Activated CD8-positive, alpha-beta memory T cell treated with anti-CD3 and anti-CD28 coated beads for 36 hours (primary cell): ENCODE measurements at regions not wholly inside any gene's neighbourhood (a gene's known extent, or its start where the extent isn't known, plus 50 kb on each side); places are given as distances from the start of the nearest gene placed in this dataset.
"Not testable (repeated sequence)": the region's sequence is repeated elsewhere in the genome, so short reads cannot be mapped to it uniquely, and the experiment has no call there.

Experiments
- CTCF ChIA-PET: fragments of 350-600 bp; sonication (Branson Sonifier 250); formaldehyde crosslinking; loops from one replicate; lab custom pipeline; 2021; ENCODE audit warnings: antibody characterized with exemption; lab: Charles Lee
- POLR2A ChIA-PET: fragments of 350-600 bp; sonication (Branson Sonifier 250); formaldehyde crosslinking; loops from one replicate; lab custom pipeline; 2021; ENCODE audit warnings: antibody characterized with exemption; lab: Charles Lee

GRCh38 chr7:1352656-1353271, 106.5 kb downstream of the MICALL2 start:
- ChIA-PET POLR2A (no interaction called here), CTCF (interaction anchor here (1.0 kb wide), 1 partner anchor 80 kb away, joined by 3 read pairs; no protein-coding TSS in a partner anchor)

DNA sequence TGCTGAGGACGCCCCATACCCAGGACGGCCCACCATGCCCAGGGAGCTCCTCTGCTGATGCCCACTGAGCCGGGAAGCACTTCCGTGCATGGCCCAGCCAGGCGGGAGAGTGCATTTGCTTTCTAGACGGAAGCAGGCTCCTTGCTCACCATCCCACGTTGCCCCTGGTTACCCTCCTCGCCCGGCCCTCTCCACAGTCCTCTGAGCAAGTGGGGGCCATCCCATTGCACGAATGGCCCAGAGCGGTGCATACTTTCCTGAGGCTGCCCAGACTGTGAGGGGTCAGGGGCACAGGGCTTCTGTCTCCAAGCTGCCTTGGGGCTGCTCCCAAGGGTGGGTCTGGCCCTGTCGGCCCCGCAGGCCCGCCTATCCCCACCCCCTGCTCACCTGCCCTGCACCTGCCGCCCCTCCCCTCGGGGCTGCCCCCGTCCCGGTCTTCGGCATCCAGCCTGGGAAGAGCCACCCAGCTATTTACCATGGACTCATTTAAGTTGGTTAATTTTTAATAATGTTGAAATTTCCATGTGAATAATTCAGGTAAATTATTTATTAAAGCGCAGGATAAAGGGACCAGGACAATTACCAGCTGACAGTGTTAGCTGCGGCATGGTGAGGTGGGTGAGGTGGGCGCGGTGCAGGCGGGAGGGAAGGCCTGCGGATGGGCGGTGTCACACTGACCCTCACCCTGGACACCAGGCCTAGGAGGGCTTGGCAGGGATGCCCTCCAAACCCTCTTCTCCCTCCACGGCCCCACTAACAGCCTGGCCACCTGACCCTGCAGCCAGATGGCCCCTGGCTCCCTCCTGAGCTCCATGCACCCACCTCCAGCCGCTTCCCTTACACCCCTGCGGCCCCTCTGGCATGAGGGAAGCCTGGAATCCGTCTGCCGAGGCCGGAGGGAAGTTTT, 104.4 kb downstream of the MICALL2 start:
- ChIA-PET POLR2A (no interaction called here), CTCF (no interaction called here)

GRCh38 chr7:1355568-1356340, 103.5 kb downstream of the MICALL2 start:
- POLR2A ChIA-PET = no interaction called here
- CTCF ChIA-PET = no interaction called here

GRCh38 chr7:1356853-1357252, 102.4 kb downstream of the MICALL2 start:
- POLR2A ChIA-PET = not testable (repeated sequence)

DNA sequence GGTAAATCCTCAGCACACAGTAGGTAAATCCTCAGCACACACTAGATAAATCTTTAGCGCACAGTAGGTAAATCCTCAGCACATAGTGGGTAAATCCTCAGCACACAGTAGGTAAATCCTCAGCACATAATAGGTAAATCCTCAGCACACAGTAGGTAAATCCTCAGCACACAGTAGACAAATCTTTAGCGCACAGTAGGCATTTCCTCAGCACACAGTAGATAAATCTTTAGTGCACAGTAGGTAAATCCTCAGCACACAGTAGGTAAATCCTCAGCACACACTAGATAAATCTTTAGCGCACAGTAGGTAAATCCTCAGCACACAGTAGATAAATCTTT, 102.0 kb downstream of the MICALL2 start:
- CTCF ChIA-PET, POLR2A ChIA-PET: not testable (repeated sequence)

More at GRCh38 chr7:1356853-1357252, 102.4 kb downstream of the MICALL2 start:
- CTCF ChIA-PET = not testable (repeated sequence)

GRCh38 chr7:1357601-1358271, 101.5 kb downstream of the MICALL2 start:
- CTCF ChIA-PET = no interaction called here
- POLR2A ChIA-PET = no interaction called here

GRCh38 chr7:1358376-1359050, 100.8 kb downstream of the MICALL2 start:
- CTCF ChIA-PET = no interaction called here
- POLR2A ChIA-PET = no interaction called here

DNA sequence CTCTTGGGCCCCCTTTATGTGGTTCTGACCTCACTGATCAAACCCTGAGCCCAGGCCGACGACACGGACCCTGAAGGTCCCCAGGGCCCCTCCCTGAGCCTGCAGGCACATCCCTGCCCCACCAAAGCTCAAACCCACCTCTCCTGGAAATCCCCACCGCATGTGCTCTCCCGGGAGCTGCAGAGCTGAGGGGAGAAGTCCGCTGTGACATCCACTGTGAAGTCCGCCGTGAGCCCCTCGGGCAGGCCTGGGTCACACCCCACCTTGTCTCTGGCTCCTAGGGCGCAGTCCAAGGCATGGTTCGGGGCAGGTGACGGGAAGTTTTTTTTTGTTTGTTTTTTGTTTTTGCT, 100.2 kb downstream of the MICALL2 start:
- POLR2A ChIA-PET = no interaction called here
- CTCF ChIA-PET = no interaction called here

- ChIA-PET CTCF (no interaction called here), POLR2A (no interaction called here)
These were observed 99.4 kb downstream of the MICALL2 start for GRCh38 chr7:1359681-1360485.

DNA sequence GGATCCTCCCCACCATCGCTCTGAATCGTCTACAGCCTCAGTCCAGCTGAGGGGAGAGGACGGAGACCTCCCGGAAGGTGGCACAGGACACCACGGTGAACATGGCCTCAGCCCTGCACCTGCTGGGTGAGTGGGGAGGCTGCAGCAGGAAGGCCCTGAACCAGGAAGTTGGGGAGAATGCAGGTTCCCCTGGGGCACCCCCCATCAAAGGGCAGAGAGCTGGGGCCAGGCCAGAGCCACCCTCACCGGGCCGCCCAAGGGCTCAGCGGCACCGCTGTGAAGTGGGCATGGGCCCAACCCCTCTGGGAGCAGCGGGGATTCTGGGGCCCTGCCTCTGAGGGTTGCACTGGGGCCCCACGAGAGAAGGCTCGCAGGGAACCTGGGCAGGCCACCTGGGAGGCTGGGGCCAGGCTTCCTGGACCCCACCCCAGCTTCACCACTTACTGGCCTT, 98.7 kb downstream of the MICALL2 start:
- ChIA-PET CTCF (interaction anchor here (1.2 kb wide), 1 partner anchor 114 kb away, joined by 3 read pairs; no protein-coding TSS in a partner anchor), POLR2A (no interaction called here)

DNA sequence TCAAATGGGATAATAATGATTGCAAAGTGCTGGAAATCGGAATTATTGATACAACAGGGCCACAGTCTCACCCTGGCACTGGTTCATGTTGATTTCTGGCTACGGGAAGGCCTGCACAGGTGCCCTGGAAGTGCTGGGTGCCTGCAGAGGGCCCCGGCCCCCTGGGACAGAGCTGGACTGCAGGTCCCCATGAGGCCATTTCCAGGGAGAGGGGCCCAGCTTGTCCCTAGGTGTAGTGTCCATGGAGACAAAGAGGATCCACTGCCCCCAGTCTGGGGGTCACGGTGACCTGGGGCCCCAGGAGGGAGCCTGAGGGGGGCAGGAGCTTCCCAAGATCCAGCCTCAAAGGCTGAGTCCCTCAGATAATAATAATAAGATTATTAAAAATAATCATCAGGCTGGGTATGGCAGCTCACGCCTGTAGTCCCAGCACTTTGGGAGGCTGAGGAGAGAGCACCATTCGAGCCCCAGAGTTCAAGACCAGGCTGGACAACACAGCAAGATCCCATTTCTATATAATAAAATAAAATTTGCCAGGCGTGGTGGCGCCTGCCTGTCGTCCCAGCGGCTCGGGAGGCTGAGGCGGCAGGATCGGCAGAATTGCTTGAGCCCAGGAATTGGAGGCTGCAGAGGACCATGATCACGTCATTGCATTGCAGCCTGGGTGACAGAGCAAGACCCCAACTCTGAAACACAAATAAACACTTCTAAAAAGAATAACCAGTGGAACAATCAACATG, 98.1 kb downstream of the MICALL2 start:
- ChIA-PET POLR2A (no interaction called here), CTCF (interaction anchor here (1.2 kb wide), 1 partner anchor 113 kb away, joined by 3 read pairs; no protein-coding TSS in a partner anchor)

DNA sequence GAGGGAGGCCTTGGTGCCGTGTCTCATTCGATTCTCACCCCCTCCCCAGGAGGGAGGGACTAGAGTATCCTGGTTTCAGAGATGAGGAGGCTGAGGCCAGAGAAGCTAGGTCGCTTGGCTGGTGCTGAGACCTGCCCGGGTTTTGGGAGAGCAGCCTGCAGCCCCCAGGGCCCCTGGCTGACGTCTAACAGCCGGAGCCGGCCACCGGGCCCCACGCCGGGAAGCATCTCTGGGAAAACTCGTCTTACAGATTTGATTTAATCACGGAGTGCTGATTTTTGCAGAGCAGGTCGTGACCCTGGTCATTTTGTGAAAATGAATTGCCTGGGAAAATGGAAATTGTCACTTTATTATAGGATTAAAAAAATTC, 97.5 kb downstream of the MICALL2 start:
- ChIA-PET POLR2A (no interaction called here), CTCF (interaction anchor here (1.2 kb wide), 1 partner anchor 112 kb away, joined by 3 read pairs; no protein-coding TSS in a partner anchor)

DNA sequence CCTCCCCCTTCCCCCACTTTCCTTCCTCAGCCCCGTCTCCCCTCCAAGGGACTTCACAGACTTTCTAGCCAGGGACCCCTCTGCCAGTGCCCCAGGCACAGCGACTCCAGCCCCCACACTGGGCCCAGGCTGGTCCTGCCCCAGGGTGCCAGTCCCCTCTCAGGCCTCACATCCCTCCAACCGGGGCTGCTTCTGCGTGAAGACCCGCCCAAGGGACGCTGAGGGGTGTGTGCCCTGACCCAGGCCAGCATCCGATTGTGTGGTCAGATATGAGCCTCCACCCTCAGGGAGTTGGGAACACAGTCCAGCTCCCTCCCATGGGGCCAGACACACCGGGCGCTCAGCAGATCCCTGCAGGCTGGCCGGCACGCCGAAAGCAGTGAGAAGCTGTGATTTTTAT, 97.0 kb downstream of the MICALL2 start:
- ChIA-PET POLR2A (no interaction called here), CTCF (no interaction called here)

- ChIA-PET CTCF (no interaction called here), POLR2A (no interaction called here)
These were observed 95.0 kb downstream of the MICALL2 start for GRCh38 chr7:1364068-1364905.

DNA sequence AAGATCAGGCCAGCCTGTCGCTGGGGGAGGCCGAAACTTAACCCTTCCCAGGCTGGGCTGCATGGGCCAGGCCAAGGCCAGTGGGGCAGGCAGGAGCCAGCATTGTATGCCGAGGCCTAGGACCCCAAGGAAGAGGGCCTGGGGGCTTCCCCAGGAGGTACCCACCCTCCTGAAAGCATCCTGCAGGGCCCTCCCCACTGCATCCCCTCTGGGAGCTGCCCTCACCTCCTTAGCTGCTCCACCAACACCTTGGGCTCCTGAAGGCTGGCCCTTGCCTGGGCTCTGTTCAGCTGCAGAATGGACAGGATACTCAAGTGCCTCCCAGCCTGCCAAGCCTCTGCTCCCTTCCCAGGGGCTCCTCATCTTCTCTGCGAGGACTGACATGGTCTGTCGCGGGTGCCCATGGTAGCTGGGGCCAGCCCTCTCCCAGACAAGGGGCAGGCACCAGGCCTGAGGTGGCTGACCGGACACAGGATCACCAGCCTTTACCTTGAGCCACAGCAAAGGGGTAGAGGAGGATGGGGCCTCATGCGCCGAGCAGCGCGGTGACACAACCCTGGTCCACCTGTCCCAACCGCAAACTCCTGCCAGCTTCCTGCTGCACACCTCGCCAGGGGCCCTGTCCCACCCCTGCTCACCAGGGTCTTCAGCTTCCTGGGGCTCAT, 94.2 kb downstream of the MICALL2 start:
- CTCF ChIA-PET = no interaction called here
- POLR2A ChIA-PET = no interaction called here

DNA sequence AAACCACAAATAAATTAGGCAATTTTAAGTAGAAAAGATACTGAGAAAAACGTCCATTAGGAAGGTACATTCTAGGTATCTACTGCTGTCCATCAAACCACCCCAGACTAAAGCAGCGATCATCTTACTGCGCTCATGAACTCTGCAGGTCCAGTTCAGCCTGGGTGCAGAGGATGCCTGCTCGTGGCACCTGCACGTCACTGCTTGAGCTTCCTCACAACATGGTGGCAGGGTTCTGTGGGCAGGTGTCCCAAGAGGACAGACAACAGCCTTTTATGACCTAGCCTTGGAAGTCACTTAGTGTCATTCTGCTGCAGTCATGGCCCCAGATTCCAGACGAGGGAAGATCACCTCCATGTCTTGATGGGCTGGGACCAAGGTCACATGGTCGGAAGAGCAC, 93.4 kb downstream of the MICALL2 start:
- ChIA-PET POLR2A (no interaction called here), CTCF (no interaction called here)
